ENCODE measurements at regions not wholly inside any gene's neighbourhood (a gene's known extent, or its start where the extent isn't known, plus 50 kb on each side); places are given as distances from the start of the nearest gene placed in this dataset.

DNA sequence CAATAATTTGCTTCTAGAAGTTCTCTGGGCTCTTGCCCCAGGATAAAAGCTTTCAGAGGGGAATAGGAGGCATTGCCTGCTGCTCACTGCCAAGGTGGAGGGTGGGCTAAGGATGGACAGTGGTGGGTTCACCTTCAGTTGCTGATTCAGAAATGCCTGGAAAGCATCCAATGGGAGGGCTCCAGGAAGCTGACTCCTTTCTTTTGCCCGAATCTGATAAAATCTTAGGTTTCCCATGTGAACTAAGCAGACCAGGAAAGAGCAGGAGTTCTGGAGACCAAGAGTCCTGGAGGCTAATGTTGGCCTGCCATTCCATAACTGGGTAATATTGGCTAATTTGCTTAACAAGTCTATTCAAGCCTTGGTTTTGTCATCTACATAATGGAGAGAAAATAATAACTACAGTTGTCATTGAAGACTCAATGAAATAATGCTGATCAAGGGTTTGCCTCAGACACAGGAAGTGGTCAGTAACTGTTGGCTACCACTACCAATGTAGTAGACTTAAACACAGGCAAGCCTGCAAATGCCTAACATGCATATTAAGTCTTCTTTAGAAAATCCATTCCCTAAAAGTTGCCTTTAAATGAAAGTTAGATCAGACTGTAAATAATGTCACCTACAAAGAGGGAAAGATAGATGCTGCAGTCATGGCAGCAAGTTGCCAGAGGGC is 528.4 kb upstream of the NBEA start:
- DNase-seq (ENCODE audit: low spot score), result no peak

DNA sequence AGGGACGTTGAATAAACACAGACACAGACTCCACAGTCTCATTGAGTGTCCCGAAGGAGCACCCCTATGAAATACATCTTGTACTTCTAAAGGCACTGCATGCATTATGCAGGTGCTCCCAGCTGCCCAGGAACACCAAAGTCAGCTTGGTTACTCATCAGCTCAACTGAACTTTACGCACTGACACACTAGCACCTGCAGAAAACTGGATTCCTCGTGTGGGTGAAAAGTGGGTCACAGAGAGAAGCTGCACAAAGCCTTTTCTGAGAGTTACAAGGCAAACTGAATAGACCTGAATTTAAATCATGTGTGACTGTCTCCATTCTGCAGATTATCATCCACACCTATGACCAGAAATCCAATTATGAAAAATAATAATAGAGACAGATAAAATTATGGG is 527.5 kb upstream of the NBEA start:
- DNase-seq (ENCODE audit: low spot score), result no peak

DNA sequence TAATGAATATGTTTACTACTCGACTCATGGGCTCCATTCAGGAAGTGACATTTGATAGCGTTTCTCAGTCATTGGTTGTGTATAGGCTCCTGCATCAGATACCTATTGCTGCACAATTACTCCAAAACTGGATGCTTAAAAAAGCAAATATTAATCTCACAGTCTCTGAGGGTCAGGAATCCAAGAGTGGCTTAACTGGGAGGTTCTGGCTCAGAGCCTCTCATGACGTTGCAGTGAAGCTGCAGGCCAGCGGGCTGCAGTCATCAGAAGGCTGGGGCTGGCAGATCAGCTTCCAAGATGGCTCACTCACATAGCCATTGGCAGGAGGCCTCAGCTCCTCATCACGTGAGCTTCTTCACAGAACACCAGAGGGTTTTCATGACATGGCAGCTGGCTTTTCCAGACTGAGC is 525.1 kb upstream of the NBEA start:
- no peak for DNase-seq (ENCODE audit: low spot score)

DNA sequence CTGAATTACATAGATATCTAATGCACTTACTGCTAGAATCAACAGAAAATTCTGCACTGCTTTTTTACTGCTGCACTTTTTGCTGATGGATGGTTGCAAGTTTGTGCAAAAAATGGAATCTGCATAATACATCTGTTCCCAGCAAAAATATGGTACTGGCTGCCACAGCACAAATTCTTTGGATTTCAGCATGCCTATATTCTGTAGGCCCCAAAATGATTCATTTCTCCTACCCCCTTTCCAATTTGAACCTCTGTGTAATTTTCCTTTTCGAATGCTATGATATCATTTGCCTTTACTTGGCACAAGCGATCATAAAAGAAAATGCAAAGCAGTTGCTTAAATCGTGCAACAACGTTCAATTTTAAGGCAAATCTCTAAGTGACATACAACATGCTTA is 524.2 kb upstream of the NBEA start:
- no peak for DNase-seq (ENCODE audit: low spot score)

DNA sequence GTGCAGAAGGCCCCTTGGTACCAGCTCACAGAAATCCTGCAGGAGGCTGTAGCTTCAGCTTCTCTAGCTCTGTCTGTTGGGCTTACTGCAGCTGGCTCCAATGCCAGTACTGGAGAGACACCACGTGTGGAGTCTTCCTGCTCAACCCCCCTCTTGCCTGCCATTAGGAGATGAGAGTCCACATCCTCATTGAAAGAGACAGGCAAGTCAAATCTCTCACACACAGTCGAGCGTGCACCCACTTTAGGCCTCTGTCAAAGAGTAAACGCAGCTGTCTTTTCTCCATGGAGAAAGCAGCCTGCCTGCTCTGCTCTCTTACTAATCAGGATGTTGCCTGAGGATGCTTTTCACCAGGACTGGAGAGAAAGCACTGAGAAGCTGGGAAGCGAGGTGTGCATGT is 523.0 kb upstream of the NBEA start:
- no peak for DNase-seq (ENCODE audit: low spot score)

DNA sequence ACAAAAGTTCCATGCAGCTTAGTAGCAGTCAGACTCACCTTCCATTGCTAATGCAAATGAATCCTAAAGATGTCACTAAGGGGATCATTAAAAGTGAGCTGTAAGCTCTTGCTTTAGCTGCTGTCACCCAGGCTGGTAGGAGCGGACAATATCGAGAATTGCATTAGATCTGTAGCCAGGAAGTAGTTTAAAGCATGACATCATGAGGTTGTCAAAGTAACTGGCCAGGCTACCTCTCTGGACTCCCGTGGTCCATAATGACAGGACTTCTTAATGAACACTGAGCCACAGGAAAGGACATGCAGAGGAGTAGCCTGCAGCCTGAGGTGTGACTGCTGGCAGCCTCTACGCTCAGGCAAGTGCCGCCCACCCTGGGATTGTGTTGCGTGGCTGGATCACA is 522.3 kb upstream of the NBEA start:
- no peak for DNase-seq (ENCODE audit: low spot score)

DNA sequence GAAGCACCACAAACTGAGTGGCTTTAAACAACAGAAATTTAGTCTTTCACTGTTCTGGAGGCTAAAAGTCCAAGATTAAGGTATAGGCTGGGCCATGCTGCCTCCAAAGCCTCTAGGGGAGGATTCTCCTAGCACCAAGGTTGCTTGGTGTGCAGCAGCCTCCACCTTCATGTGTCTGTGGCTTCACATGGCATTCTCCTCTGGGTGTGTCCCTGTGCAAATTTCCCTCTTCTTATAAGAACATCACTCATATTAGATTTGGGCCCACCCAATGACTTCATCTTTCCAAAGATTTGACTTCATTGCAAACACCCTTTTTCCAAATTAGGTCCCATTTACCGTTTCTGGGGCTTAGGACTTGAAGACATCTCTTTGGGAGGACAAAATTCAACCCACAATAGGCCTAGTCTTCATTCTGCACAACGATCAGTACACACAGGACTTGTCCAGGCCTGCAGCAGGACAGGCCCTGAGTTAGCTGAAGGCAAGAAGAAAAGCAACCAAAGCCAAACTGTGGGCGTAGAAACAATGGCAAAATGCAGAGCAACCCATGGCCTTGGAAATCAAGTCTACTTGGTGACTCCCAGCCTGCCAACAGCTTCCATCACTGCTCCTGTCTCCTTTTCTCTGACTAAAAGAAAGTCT is 521.2 kb upstream of the NBEA start:
- no peak for DNase-seq (ENCODE audit: low spot score)

DNA sequence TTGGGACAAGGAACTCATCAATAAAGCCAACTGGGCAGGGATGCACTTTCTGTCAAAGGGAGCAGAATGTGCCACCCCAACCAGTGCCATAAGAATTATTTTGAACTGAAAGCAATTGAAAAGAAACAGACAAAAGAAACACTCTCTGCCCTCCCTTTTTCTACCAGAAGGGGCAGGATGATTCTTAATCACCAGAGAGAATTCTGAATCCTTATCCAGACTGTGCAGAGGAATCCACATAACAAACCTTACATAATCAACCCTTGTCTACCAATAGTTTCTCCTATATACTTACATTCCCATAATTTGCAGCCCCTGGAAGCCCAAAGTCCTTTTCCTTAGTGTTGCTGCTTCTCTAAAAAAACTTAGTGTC is 520.7 kb upstream of the NBEA start:
- no peak for DNase-seq (ENCODE audit: low spot score)

DNA sequence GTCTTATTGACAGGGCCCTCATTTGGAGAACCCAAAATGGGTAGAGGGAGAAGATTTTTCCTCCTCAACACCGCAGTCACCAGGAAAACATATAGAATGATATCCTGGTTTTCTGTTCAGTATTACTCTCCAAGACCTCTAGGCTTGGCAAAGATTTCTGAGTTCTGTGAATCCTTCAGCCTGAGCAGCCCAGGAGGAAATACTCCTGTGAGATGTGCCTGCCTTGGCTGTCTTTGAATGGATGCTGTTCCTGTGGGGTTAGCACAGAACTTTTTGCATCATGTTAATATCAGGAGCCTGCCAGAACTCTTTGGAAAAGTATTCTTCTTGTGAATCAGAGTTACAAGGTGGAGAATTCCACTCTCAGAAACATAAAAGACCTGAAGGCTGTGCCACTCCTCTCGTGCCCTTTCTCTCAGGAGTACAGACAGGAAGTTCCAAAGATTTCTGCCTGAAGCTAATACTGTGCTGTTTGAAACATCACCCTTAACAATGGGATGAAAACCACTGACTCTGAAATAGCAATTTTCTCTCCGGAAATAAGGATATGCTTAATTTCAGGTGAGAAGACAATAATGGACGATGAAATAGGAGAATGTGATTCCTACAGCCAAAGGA is 520.1 kb upstream of the NBEA start:
- no peak for DNase-seq (ENCODE audit: low spot score)

DNA sequence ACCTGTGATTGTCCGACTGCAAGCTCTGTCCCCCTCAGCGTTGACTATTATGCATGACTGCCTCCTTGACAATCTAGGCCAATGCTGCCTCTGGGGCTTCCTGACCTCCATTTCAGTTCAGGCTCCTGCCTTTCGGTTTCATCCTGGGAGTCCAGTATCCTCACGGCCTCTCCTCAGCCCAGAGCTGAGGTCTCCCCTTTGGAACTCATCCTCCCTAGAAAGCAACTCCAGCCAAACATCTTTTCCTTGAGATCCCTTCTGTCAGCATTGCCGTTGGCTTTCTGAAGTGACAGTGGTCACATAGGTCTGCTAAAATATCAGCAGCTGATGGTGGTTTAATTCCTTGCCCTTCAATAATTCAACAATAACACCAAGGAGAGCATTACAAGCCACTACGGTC is 519.1 kb upstream of the NBEA start:
- no peak for DNase-seq (ENCODE audit: low spot score)

DNA sequence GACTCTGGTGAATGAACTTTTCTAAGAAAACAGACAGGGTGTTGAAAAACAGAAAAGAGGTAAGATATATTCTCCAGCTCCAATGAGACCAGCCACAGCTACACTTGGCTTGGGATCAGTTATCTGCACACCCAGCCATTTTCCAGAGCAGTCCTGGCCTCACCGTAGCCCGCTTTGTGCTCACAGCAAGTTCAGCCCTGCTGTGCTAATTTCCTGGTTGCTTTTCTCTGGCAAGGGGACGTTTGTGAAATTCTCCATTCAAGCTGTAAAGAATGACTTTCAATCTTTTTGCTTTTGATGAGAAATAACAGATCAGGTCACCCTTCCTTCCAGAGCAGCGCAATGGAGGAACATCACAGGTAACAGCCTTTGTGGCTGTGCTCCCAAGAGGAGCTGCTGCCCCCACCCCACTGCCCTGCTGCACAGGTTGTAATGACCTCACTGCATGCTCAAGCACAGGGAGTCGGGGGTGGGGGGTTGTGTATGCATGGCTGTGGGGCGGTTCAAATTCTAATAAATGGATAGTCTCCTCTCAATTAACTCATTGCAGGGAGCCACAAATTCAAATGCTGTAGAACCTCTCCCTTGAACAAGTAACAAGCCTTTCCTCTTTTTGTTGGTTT is 516.6 kb upstream of the NBEA start:
- DNase-seq (ENCODE audit: low spot score), result no peak

DNA sequence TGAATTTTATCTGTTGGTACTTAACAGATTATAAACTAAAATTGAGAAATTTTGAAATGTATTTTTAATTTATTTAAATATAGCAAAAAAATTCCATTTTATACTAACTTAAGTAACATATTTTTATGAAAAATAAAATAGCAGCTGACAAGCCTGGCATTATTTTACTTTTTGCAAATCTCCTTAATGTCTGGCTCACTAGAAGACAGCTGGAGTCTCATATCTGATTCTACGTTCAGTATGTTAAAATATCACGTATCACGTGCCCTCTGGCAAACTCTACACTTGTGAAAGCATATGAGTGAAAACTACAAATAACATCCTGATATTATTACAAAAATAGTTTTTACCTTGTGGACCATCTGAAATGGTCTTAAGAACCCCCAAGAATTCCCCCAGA is 513.2 kb upstream of the NBEA start:
- no peak for DNase-seq (ENCODE audit: low spot score)

DNA sequence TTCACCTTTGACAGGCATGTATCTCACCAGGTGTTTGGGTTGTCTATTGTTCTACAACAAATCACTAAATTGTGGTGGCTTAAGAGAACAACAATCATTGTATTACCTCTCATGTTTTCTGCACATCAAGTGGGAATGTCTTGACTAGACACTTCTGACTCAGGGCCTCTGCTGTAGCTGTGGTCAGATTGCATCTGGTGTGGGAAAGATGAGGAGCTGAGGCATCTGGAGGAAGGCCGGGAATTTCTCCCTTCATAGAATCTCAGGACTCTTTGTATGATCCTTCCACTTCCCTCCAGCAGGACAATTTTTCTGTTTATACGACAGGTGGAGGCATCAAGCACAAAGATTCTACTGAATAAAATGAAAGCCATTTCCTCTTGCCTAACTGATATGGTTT is 511.8 kb upstream of the NBEA start:
- DNase-seq (ENCODE audit: low spot score), result no peak

DNA sequence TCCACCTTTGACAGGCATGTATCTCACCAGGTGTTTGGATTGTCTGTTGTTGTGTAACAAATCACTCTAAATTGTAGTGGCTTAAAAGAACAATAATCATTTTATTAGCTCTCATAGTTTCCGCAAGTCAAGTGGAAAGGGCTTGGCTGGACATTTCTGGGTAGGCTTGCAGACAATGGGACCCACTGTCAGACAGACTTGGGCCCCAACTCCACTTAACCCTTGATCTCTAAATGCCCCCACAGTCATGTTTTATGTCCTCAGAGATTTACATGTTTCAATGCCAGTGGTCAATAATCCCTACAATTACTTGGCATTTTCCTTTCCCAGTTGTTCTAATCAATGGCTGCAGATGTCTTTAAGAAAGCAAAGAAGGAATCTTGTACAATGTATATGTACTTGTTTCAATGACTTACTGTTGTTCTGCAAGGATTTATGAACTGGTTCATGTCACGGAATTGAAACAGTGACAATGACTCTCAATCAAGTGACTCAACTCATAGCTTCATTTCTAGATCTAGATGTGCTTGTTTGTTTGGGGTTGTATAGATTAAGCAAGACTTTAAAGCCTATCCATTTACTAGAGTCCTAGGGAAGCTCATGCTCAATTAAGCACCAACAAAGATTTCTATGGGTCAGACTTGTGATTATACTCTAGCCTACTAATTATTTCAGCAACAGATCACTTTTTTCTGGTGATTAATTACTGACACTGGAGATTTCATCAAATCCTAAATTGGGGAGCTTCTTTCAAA is 510.1 kb upstream of the NBEA start:
- DNase-seq (ENCODE audit: low spot score), result no peak

DNA sequence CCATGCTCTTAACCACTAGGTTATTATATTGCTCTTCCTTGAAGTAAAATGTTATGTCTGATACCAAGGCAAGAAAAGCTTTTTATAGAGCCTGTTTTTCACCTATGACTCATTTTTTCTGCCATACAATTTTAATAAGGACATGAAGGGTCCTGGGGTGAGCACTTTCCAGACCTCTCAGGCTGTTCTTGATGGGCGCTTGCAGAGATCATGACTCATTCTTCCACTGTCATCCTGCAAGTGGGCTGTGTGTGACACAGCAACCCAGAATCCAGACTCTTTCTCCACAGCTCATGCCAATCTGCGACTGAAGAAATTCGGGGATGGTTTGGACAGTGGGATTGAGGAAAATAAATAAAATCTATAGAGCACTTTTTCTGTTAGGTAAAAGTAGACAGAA is 506.7 kb upstream of the NBEA start:
- DNase-seq (ENCODE audit: low spot score), result no peak

DNA sequence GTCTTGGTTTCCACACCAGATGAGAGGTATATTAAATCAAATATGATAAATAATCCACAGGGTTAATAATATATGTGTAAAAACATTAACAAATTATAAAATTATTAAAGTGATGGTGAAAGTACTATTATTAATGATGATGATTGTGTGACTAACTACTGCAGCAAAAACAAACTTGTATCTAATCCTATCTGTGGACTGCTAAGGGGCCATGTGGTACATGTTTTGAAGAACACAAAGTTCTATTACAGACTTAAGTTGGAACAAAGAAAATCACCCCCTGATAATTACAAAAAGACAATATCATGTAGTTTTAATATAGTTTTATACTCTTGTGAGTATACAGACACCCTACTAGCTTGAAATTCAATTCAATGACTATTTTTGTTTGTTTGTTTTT is 504.2 kb upstream of the NBEA start:
- DNase-seq (ENCODE audit: low spot score), result no peak

DNA sequence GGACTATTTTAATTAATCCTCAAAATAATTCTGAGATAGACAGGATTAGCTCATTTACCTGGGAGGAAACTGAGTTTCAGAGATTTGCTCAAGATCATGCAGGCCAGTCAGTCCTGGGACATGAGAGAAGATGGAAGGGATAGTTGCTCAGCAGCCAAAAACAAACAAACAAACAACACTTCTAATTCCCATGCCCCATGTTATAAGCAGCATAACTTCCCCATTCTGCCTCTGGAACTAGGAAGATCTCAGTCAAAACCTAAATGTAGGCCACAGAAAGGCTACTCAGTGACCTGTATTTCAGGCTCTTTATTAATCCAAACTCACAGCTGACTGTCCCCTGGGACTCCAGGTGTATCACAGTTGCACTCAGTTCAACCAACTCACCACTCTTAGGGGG is 489.2 kb upstream of the NBEA start:
- DNase-seq (ENCODE audit: low spot score), result no peak

DNA sequence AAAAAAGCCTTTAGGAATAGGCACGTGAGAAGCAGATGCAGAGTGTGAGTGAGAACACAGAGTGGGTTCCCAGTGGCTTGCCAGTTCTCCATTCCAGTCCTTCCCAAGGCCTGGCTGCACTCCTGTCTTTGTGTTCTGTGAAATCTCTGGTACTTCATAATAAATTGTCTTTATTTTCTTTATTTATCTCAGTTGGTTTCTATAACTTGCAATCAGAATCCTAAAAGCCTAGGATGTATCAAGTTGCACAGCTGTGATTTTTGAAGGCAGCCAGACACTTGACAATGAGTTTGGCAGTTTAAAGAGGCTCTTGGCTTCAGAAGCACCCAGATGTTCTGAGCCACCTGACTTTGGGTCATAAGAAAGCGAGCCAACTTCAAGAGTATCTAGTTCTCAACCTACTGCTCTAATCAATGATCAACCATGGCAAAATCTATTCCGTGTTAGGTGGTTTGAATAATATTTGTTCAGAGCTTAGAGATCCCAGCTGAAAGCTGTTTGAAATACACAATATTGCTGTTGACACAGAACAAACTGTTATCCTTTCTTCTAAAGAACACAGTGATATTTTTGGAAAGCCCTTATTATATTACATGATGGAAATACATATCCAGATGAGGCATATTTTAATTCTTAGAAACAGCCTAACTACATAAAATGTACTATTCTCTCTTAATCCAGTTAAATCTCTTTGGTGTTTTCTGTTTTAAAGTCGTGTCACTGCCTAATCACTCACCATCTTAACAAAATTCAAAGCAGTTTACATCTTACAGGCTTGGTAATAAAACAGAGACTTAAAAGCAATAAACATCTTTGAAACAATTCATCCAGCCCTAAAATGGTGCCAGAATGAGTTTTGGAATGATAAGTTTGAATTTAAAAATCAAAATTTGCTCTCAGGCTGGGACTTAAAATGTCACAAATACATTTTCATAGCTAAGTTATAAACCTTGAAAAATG is 483.0 kb upstream of the NBEA start:
- DNase-seq (ENCODE audit: low spot score), result no peak

DNA sequence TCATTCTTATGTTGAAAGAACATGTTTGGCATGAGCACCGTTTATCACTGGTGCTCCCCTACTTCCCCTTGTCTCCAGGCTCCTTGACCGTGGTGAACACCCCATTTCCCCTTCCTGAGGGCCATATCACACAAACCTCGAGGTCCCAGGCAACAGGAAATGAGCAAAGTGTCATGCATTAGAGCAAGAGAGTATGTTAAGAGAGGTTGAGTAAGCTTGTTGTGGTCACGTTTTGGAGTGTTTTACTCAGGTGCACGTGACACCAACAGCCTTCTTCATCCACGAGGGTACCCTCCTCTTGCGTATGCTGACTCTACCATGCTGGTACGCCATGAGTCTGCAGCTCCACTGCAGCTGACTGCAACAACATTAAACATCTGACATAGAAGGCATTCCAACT is 482.2 kb upstream of the NBEA start:
- DNase-seq (ENCODE audit: low spot score), result no peak

DNA sequence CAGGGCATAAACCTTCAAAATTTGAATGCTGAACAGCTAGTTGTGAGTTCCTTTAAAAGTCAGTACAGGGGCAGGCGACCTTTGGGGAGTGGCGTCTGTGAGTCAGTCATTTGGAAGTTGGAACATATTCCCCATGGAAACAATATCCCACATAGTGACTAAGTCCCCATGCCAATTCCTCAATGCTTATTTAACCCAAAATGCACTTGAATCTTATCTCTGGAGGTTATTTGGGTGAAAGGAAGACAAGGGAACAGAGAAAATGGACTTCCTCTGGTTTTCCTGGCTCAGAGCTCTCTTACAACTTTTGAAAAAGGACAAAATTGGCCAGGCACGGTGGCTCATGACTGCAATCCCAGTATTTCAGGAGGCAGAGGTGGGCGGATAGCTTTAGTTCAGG is 479.2 kb upstream of the NBEA start:
- no peak for DNase-seq (ENCODE audit: low spot score)

DNA sequence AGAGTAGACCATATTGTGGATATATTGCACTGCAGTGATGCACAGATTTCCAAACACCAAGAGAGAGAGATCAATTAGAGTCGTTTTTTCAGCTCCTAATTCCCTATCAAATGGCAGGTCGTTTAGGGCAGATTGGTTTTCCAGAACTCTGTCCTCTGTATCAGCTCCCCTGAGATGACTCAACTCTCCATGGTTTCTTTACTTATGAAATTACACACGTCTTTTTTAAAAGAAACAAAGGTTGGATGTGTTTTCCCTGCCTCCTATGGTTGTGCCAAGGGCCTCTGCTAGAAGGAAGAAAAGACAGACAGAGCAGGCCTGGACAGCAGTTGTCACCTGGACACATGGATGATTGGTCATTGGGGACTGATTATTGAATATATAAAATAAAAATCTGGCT is 478.1 kb upstream of the NBEA start:
- DNase-seq (ENCODE audit: low spot score), result no peak

All from iPS-NIHi11 (cell line).